IMR-90 (cell line): ENCODE measurements at regions not wholly inside any gene's neighbourhood (a gene's known extent, or its start where the extent isn't known, plus 50 kb on each side); places are given as distances from the start of the nearest gene placed in this dataset.

Experiments used
- ATAC-seq: fragments of 200-7000 bp; cut with Tn5 transposase; 2 replicates; pipeline ENCODE4 v1.9.1; 2020; ENCODE audit warnings: low read depth, mild to moderate bottlenecking, moderate library complexity
- BruUV-seq: library from RNA; stranded (reverse); fragments of 400-500 nt; replicated peaks from 2 replicates; lab custom pipeline; 2021; lab: Mats Ljungman, UMichigan
- CTCF ChIA-PET: fragments of 300-600 bp; formaldehyde crosslinking; extraction: SDS; loops from one replicate; lab custom pipeline; 2021; ENCODE audit warnings: antibody characterized with exemption; lab: Yijun Ruan, JAX
- POLR2A ChIA-PET: fragments of 300-600 bp; sonication (Branson Sonifier 250); formaldehyde crosslinking; loops from one replicate; lab custom pipeline; 2022; ENCODE audit warnings: antibody characterized with exemption; ENCODE audit not compliant: unreplicated experiment; lab: Charles Lee
- DNase-seq: peaks from one replicate; pipeline ENCODE4 v3.0.0; 2013
- H2AFZ ChIP-seq: replicated peaks from 2 replicates; pipeline ENCODE3; 2013; ENCODE audit warnings: low read length, mild to moderate bottlenecking; ENCODE audit not compliant: poor library complexity
- H2AK5ac ChIP-seq: 2 replicates; pipeline ENCODE4 v1.6.1; 2013; ENCODE audit warnings: low read depth, low read length, inconsistent platforms
- H2AK9ac ChIP-seq: replicated peaks from 2 replicates; pipeline ENCODE3; 2013; ENCODE audit warnings: mild to moderate bottlenecking, low read depth, low read length, moderate library complexity; ENCODE audit not compliant: poor library complexity
- H2BK120ac ChIP-seq: 2 replicates; pipeline ENCODE4 v1.6.1; 2013; ENCODE audit warnings: low read depth, low read length, inconsistent platforms
- H2BK15ac ChIP-seq: 3 replicates; pipeline ENCODE4 v1.6.1; 2013; ENCODE audit warnings: low read depth, low read length, inconsistent platforms
- H2BK20ac ChIP-seq: 2 replicates; pipeline ENCODE4 v1.6.1; 2013; ENCODE audit warnings: low read depth, mild to moderate bottlenecking, inconsistent platforms, low read length, moderate library complexity
- H2BK5ac ChIP-seq: 2 replicates; pipeline ENCODE4 v1.6.1; 2013; ENCODE audit warnings: mild to moderate bottlenecking, low read depth, low read length, inconsistent platforms; ENCODE audit not compliant: poor library complexity, severe bottlenecking
- H3K14ac ChIP-seq: replicated peaks from 2 replicates; pipeline ENCODE4 v1.6.1; 2013; ENCODE audit warnings: low read depth, low read length, inconsistent platforms
- H3K18ac ChIP-seq: 2 replicates; pipeline ENCODE4 v1.6.1; 2013; ENCODE audit warnings: low read depth, low read length, control low read depth
- H3K23ac ChIP-seq: 2 replicates; pipeline ENCODE4 v1.6.1; 2013; ENCODE audit warnings: low read depth, low read length, inconsistent platforms
- H3K27ac ChIP-seq: 2 replicates; pipeline ENCODE4 v1.5.1; 2013; ENCODE audit warnings: mild to moderate bottlenecking, control low read depth, low read length; ENCODE audit not compliant: insufficient read depth
- H3K27me3 ChIP-seq: 2 replicates; pipeline ENCODE4 v1.6.1; 2013; ENCODE audit warnings: low read length; ENCODE audit not compliant: control insufficient read depth, insufficient read depth
- H3K36me3 ChIP-seq: 2 replicates; pipeline ENCODE4 v1.6.1; 2013; ENCODE audit warnings: low read length, mixed read lengths; ENCODE audit not compliant: control insufficient read depth, insufficient read depth
- H3K4ac ChIP-seq: 2 replicates; pipeline ENCODE4 v1.6.1; 2013; ENCODE audit warnings: low read depth, low read length, inconsistent platforms
- H3K4me1 ChIP-seq: 2 replicates; pipeline ENCODE4 v1.6.1; 2013; ENCODE audit warnings: low read length, mixed read lengths; ENCODE audit not compliant: control insufficient read depth, insufficient read depth
- H3K4me2 ChIP-seq: 2 replicates; pipeline ENCODE4 v1.6.1; 2013; ENCODE audit warnings: low read depth, mild to moderate bottlenecking, control low read depth, low read length, moderate library complexity
- H3K4me3 ChIP-seq: 2 replicates; pipeline ENCODE4 v1.5.1; 2013; ENCODE audit warnings: low read depth, mild to moderate bottlenecking, control low read depth, low read length, moderate library complexity; ENCODE audit not compliant: insufficient read depth
- H3K56ac ChIP-seq: 2 replicates; pipeline ENCODE4 v1.6.1; 2013; ENCODE audit warnings: low read length, inconsistent platforms; ENCODE audit not compliant: insufficient read depth; ENCODE audit errors: extremely low read depth
- H3K79me1 ChIP-seq, 2 experiments: 2 replicates each; pipeline ENCODE4 v1.6.1; 2013; ENCODE audit warnings: low read length in 2 of 2, inconsistent platforms in 1 of 2, low read depth in 1 of 2
- H3K9ac ChIP-seq: 2 replicates; pipeline ENCODE4 v1.6.1; 2013; ENCODE audit warnings: low read depth, low read length, control low read depth
- H3K9me1 ChIP-seq: 2 replicates; pipeline ENCODE4 v1.6.1; 2013; ENCODE audit warnings: low read length, inconsistent platforms; ENCODE audit not compliant: insufficient read depth
- H3K9me3 ChIP-seq: 2 replicates; pipeline ENCODE4 v1.6.1; 2013; ENCODE audit warnings: low read length; ENCODE audit not compliant: control insufficient read depth, insufficient read depth
- H4K20me1 ChIP-seq: 2 replicates; pipeline ENCODE4 v1.6.1; 2013; ENCODE audit warnings: low read length, inconsistent platforms; ENCODE audit not compliant: insufficient read depth
- H4K5ac ChIP-seq: 2 replicates; pipeline ENCODE4 v1.6.1; 2013; ENCODE audit warnings: mild to moderate bottlenecking, low read depth, low read length, control low read depth
- H4K8ac ChIP-seq, 2 experiments: 2 replicates each; pipeline ENCODE4 v1.6.1; 2013; ENCODE audit warnings: low read depth in 2 of 2, low read length in 2 of 2, control low read depth in 1 of 2, inconsistent platforms in 1 of 2
- H4K91ac ChIP-seq: 2 replicates; pipeline ENCODE4 v1.6.1; 2013; ENCODE audit warnings: low read depth, low read length, inconsistent platforms; ENCODE audit not compliant: insufficient read depth
- RCOR1 ChIP-seq: IDR thresholded peaks from 2 replicates; pipeline ENCODE4 v1.6.1; 2012; ENCODE audit warnings: mild to moderate bottlenecking, low read length, improper control_type of control experiment; ENCODE audit not compliant: insufficient replicate concordance
- WGBS, 2 experiments: methylation state at CpG; one replicate each; pipeline versions ENCODE4 v1.1.5 to v1.1.7; 2013; ENCODE audit warnings: missing lambda C conversion rate in 2 of 2; ENCODE audit not compliant: insufficient read length in 1 of 2; ENCODE audit errors: extremely low coverage in 2 of 2; 5-methylcytosine and 5-hydroxymethylcytosine counted together
- dilution Hi-C: fragments of 300-500 bp; cut with HindIII; formaldehyde crosslinking; loops from one replicate; pipeline ENCODE4 v1.14.3; 2018; ENCODE audit warnings: low sequenced_read_pairs; ENCODE audit not compliant: unreplicated experiment
- in situ Hi-C: fragments of 300-500 bp; cut with MboI; formaldehyde crosslinking; loops from 3 replicates; pipeline ENCODE4 v1.14.3; 2019; ENCODE audit warnings: low sequenced_read_pairs, inconsistent platforms, mixed read lengths
- intact Hi-C: fragments of 100-400 bp; cut with micrococcal nuclease; formaldehyde crosslinking; loops from 2 replicates; pipeline ENCODE4 v1.10.0; 2022

- Histone ChIP-seq H3K27me3 (no peaks in the 10 kb centered on the region), H3K79me1 (no peaks in the 10 kb centered on the region), H2BK5ac (no peak overlapping the region), H3K56ac (no peak overlapping the region), H3K36me3 (no peaks in the 10 kb centered on the region), H3K4me1 (no peaks in the 10 kb centered on the region), H4K20me1 (no peaks in the 10 kb centered on the region), H2BK120ac (no peak overlapping the region), H2BK20ac (no peak overlapping the region), H3K18ac (no peak overlapping the region), H3K4me2 (no peak overlapping the region), H3K9ac (no peak overlapping the region), H4K5ac (no peak overlapping the region), H2AFZ (no peak overlapping the region), H3K4ac (no peak overlapping the region), H2AK9ac (no peak overlapping the region), H2AK5ac (no peak overlapping the region), H3K9me1 (no peaks in the 10 kb centered on the region), H3K14ac (no peak overlapping the region), H4K8ac (no peak overlapping the region), H2BK15ac (no peak overlapping the region), H4K91ac (no peak overlapping the region), H3K4me3 (no peak overlapping the region), H3K23ac (no peak overlapping the region), H3K27ac (no peak overlapping the region), H3K9me3 (peaks cover 2% of the 10 kb centered on the region; the same call in 1 of the 2 replicates)
- WGBS, 2 experiments: 60% methylated on average over 3 of the region's 5 CpGs; no CpG with 5 or more reads in 1 of the 2 experiments
- in situ Hi-C loops (no loop called here), intact Hi-C loops (no loop called here), dilution Hi-C loops (no loop called here)
- no peak for TF ChIP-seq RCOR1
- no TSS peak for BruUV-seq
- ChIA-PET POLR2A (no interaction called here), CTCF (no interaction called here)
- ATAC-seq: no peak
- no peak for DNase-seq
Measured at GRCh38 chr6:94570581-94570980, 1006.8 kb upstream of the MANEA start.
